HG03103 (cell line): ENCODE measurements at regions not wholly inside any gene's neighbourhood (a gene's known extent, or its start where the extent isn't known, plus 50 kb on each side); places are given as distances from the start of the nearest gene placed in this dataset.
"Not testable (repeated sequence)": the region's sequence is repeated elsewhere in the genome, so short reads cannot be mapped to it uniquely, and the experiment has no call there.

ENCODE experiments used
- ATAC-seq: cut with Tn5 transposase; IDR thresholded peaks from one replicate; pipeline ENCODE4 v1.9.1; 2021; ENCODE audit warnings: low read depth; ENCODE audit not compliant: unreplicated experiment

DNA sequence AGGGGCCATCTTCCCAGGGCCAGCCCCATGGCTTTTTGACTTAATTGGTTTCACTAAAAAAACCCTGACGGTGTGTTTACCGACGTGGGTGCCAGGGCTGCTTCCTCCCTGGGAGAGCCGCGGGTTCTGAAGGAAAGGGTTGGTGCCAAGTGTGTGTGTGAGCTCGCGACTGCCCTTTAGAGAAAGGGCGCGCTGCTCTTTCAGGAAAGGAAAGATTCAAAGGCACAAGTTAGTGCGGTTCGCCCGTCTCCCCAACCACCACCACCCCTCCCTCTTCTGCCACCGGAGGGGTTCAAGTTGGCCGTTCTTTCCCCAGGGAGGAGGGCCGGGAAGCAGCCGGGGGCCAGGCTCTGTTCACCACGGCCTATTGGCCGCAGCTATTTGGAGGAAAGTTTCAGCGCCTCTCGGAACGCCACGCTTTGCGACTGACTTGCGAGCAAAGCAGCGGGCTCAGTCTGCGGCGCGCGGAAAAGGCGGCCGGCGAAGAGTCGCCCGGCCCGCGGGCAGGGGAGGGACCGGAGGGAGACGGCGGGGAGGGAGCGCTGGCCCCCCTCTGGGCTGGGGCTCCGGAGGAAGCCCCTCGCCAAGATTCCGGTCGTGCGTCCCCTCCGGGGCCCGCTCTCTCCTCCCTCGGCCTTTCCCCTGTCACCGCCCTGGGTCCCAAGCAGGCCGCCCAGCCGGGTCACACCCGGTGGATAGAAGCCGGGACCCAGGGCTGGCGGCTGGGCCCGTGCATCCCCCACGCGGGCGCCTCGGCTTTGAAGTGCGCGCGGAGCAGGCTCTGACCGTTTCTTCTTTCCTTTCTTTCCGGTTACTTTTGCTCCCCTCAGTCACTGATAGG is 165.9 kb upstream of the PPP1R3A start:
- no peak for ATAC-seq

DNA sequence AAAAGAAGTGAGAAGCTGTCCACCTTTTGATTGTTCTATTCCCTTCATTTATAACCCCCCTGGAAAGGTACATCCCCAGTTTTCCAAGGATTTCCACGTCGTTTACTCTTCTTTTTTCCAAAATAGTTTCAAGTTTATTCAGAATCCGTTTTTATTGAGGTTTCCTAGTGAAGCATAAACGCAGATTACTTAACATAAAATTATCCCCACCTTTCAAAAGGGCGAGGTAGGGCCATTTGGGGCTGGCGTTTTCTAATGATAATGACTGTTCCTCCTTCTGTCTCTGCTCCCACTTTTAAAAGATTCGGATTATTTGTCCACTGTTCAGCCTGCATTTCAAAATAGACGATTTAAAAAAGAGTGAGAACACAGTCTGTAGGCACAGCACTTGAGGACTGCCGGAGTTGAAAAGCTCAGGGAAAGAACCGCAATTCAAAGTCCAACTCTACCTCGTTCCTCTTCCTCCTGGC is 165.2 kb upstream of the PPP1R3A start:
- ATAC-seq, result no peak

DNA sequence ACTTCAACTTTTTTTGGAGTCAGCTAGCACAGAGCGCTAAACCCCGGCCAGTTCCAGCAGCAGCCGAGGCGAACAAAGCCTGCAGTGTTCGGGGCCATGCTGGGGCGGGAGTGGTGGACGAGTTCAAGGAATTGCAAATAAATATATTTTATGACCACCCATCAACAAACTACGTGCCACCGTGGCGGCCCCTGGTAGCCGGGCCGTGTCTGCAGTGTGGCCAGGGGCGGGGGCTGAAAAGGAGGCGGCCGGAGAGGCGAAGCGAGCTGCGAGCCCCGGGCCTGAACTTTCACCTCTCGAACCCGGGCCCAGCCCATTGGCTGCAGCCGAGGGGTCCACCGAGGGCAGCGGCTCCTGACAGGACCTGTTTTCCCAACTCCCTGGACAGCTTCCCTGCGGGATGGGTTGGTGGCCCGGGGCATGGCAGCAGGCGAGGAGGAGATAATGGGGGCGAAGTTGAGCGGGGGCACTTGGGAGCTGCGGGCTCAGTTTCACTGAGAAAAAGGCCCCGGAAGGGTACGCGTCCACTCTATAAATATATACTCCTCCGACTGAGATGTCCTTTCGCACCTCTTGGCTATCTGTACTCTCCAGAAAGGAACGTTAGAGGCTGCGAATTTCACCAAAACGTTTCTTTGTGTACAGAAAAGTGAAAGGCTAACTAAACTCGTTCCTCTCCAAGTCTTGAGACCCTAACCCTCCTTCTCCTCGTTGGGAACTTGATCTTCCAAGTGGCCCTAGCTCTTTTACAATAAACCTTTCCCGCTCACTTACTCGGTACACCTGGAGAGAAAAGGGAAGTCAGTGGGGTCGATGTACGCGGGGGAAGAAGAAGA is 164.6 kb upstream of the PPP1R3A start:
- no peak for ATAC-seq

DNA sequence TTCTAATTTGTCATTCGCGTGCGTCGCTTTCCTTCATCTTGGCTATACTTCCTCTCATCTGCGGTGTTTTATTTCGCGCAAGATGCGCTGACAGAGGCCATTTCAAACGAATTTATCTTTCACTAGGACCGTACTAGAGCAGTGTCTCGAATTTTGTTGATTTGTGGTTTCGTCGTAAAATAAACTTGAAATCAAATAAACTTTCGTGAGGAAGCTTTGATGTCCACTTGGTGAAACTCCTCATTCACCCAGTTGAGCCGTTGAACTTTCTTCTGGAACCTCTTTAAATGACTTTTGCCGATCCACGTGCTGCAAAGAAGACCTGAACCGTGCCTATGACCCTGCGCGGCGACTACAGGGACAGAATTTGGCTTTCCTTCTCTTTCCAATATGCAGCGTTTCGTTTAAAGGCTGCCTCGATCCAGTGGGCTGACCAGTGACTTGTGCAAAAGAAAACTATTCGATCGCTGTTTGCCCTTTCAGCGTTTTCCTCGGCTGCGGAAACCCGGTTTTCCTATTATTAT is 163.9 kb upstream of the PPP1R3A start:
- no peak for ATAC-seq

DNA sequence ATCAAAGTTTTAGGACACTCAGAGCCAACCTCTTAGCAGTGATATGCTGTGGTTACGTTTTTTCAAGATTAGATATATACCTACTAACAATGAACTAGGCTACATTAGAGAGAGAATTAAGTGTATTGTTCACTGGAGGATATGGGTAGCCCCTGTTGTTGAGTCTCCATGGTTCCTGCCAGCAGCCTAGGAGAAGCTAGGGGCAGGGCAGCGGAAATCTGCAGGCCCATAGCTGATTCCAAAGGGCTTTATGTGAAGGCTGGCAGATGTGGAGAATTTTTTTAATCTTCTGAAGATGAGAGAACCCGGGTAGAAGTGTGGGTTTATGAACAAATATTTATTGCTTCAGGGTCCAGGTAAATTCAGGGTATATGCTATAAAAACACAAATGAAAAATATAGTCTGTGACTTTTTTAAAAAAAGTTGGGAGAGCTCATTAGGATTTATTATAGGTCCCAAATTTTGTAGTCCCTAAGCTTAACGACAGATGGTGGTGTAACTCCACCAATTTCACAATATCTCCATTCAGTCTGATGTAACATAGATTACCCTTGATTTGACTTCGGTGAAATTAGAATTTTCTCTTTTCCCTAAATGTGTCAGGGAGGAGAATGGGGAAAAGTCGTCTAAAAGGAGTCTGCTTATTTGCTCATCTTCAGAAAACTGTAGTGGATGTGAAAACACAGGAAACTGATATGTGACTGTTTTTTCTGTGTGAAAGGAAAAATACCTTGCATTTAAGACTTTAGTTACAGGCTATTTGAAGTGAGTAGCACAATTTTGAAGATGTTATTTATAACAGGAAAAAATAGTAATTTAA is 163.0 kb upstream of the PPP1R3A start:
- ATAC-seq, result no peak

DNA sequence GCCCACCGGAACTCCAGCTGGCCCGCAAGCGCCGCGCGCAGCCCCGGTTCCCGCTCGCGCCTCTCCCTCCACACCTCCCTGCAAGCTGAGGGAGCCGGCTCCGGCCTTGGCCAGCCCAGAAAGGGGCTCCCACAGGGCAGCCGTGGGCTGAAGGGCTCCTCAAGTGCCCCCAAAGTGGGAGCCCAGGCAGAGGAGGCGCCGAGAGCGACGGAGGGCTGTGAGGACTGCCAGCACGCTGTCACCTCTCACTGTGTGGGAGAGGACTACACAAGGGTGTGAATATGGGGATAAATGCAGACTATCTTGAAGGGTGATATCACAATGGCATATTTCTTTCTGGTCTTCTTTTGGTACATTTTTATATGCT is 158.3 kb upstream of the PPP1R3A start:
- ATAC-seq, result not testable (repeated sequence)

DNA sequence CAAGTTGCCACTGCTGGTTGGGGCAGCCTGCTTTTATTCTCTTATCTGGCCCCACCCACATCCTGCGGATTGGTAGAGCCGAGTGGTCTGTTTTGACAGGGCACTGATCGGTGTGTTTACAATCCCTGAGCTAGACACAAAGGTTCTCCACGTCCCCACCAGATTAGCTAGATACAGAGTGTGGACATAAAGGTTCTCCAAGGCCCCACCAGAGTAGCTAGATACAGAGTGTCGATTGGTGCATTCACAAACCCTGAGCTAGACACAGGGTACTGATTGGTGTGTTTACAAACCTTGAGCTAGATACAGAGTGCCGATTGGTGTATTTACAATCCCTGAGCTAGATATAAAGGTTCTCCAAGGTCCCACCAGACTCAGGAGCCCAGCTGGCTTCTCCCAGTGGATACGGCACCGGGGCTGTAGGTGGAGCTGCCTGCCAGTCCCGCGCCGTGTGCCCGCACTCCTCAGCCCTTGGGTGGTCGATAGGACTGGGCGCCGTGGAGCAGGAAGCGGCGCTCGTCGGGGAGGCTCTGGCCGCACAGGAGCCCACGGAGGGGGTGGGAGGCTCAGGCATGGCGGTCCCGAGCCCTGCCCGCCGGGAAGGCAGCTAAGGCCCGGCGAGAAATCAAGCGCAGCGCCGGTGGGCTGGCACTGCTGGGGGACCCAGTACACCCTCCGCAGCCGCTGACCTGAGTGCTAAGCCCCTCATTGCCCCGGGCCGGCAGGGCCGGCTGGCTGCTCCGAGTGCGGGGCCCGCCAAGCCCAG is 157.8 kb upstream of the PPP1R3A start:
- not testable (repeated sequence) for ATAC-seq

DNA sequence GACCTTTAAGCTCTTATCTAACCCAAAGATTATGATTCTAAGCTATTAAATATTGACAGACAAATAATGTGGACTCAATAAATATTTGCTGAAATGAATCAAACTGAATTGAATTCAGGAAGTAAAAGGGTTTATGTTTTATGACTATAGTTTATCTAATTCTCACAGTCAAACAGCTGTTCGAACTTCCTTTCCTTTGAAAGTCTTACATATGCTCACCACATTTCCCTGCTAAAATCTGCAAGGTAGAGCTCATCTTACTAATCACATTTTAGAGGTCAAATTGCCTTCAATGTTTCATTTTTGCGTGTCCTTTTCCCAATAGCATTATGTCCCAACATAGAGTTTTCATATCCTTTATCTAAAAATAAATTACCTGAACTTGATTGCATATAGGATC is 154.9 kb upstream of the PPP1R3A start:
- ATAC-seq, result no peak

DNA sequence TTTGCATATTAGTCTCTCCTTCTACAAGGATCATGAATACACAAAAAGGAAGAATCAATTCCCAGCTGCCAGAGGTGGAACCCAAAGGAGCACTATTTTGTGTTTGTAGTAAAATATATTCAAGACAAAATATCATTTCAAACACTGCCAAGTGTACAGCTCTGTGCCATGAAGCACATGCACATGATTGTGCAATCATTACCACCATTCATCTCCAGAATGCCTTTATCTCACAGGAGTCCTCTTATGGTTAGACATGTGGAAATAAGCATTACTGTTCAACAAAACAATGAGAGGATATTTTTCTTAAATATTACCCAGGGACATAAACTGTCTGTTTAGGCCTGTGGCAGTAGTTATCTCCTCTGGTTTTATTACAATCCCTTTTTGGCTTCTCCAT is 151.4 kb upstream of the PPP1R3A start:
- no peak for ATAC-seq

DNA sequence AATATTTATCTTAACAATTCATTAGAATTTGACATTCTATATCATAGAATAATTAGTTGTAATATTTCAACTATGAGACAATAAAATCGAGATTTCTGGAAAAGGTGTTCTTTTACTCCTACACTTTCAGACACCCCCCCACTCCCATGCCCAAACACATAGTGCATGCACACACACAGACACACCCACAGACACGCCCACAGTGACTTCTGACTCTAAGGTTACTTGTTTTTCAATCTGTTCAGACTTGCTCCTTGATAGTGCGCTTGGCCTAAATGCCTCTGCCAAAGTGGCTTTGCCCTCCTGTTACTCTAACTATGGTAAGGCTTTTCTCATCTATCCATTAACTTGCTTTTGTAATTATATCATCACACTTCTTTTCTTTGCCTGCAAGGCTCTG is 144.0 kb upstream of the PPP1R3A start:
- ATAC-seq, result no peak

DNA sequence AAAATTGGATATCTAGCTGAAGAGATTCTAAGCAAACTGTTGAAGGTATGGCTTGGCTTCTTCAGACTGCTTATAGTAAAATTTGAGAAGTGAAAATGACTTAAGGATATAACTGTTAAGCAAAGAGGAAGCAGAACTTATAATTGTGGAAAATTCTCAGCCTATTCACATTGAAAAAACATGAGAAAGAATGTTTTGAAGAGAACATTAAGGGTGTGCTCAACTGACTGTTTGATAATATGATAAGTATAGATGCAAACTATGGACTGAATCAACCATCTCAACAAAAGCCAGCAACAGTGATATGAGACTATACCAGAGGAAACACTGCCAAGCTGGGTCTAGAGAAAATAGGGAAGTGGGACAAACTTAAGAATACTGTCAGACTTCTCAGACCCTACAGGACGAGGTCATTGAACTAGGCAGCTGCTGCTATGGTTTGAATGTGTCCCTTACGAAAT is 133.1 kb upstream of the PPP1R3A start:
- ATAC-seq, result peak; percentile 90

DNA sequence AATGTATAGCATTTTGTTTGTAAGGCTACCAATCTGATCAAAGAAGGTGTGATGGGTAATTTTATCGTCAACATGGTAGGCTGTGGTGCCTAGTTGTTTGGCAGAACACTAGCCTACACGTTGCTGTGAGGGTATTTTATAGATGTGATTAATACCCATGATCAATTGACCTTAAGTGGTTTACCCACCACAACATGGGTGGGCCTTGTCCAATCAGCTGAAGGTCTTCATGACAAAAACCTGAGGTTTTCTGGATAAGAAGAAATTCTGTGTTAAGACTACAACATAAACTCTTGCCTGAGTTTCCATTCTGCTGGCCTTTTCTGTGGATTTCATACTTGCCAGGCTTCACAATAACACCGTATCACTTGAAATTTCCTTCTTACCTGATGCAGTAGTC is 131.8 kb upstream of the PPP1R3A start:
- no peak for ATAC-seq

DNA sequence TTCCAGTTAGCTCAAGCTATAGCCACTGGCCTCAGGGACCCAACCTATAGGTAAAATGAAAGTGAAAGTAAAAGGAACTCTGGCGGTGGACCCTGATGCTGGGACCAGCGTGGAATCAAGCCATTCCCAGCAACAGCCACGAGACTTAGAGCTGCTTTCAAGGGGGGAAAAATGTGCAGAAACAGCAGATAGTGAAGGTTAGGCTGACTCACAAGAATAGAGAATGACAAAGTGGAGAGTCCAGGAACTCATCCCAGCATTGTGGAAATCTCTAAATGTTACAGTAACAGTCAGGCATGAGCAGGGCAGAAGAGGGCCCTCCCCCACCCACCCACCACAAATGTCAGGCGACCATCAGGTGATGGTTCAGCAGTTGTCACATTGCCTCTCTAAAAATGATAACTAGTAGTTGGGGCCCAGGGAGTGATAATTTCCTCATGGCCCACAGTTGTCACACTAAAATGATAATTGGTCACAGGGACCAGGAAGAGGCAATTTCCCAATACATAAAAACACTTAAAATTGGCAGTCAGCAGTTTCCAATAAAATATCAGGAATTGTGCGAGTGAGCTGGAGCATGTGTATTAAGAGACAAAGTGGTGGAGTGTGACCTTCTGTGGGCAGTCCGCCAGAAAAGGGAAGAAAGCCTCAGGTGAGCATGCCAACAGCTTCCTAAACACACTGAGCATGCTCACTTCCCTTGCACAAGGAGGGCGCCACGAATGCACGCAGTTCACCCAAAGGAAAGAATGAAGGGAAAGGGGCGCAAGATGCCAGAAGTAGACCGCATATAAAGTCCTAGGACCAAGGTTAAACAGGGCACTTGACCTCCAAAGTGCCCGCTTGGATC is 129.8 kb upstream of the PPP1R3A start:
- ATAC-seq, result no peak

DNA sequence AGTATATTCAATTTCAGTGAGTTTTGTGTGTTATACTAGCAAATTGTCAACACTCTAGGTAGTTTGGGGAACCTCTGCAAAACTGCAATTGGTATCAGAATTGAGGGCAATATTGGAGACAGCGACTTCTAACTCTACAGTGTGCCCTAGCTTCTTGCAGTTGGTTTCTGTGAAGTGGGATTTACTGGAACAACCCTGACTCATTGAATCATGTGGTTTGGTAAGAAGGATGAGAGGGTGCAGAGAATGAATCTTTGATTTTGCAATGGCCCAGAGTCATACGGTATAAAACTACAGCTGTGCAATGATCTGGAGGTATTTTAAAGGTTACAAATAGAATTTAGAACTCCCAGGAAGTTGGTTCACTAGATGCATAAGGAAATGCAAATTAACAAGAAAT is 129.1 kb upstream of the PPP1R3A start:
- ATAC-seq, result no peak

DNA sequence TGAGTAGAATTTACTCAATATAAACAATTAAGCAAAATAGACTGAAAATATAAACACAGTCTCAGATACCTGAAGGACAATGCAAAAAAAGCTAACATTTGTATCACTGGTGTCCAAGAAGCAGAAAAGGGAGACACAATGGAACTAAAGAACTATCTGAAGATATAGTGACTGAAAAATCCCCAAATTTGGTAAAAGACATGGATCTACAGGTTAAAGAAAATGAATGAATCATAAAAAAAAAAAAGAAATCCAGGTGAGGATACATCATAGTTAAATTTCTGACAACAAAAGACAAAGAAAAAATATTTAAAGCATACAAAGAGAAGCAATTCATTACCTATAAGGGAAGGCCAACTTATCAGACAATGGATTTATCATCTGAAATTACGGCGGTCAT is 114.7 kb upstream of the PPP1R3A start:
- no peak for ATAC-seq

DNA sequence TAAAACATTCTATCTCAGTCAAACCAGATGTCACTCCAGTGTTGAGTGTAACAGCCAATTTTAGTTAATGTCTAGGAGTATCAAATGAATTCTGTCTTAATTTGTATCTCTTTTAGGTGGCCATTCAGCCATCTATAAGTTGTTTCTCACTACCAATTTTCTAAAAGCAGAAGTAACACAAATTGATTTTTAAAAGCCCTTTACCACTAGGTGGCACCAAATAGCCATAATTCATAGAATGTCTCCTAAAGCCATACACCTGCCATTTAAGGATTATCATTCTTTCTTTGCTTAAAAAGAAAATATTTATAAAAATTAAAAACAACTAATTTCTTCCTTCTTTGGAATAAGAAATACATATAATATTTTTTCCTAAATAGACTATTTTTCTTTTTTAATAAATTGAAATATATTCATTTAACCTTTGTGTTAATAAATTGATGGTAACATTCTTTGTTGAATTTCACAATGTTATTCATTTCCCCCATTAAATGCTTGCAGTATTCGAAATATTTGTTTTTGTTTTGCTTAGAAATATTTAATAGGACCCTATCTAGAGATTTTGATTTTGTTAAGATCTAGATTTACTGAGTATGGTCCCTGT is 107.8 kb upstream of the PPP1R3A start:
- peak; percentile 73 for ATAC-seq

DNA sequence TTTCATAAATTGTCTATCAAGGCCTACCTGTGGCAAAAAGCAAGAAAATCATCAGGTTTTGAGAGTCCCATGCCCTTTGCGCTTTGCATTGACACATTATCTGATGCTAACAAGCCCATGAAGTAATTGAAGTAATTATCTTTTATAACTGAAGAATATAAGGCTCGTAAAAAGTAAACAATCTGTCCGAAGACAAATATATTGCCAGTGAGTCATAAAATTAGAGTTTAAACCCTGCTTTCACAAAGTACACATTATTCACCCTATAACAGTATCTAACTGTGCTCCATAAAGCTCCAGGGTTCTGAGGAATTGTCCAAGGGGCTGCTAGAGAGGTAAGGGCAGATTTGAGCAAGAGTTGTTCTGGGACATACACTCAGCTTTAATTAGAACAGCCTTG is 102.3 kb upstream of the PPP1R3A start:
- no peak for ATAC-seq

DNA sequence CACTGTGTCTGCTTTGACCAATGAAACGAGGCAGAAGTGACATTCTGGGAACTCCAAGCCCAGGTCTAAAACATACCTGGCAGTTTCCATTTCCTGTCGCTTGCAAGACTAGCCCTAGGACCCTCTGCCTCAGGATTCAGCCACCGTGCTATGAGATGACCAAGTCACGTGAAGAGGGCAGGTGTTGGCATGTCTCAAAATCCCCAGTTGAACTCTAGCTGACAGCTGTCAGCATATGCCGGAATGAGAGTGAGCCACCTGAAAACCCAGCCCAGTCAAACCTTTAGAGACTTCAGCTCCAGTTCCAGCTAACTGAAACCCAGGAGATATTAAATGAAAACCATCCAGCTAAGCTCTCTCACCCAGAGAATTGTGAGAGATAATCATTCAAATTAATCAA is 89.9 kb upstream of the PPP1R3A start:
- ATAC-seq, result no peak

DNA sequence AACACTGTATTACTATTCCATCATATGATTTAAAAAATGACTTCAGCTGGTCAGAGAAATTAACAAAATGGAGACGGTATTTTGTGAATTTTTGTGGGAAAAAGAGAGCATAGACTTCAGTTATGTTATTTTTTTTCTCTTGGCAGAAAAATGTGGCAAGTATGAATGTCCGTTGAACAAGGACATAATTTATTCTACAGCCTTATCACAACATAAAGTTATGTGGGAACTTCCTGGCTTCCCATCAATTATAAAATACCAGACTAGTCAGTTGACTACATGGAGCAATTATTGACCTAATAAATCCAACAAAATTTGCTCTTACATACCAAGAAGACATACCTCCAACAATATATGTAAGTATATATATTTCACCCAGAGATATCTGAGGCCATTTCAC is 88.6 kb upstream of the PPP1R3A start:
- no peak for ATAC-seq
